HEK293T (cell line): ENCODE measurements at regions not wholly inside any gene's neighbourhood (a gene's known extent, or its start where the extent isn't known, plus 50 kb on each side); places are given as distances from the start of the nearest gene placed in this dataset.
"Not testable (repeated sequence)": the region's sequence is repeated elsewhere in the genome, so short reads cannot be mapped to it uniquely, and the experiment has no call there.

ENCODE experiments used
- CTCF ChIA-PET: fragments of 350-600 bp; formaldehyde crosslinking; extraction: SDS; loops from one replicate; lab custom pipeline; 2021; ENCODE audit warnings: antibody characterized with exemption, inconsistent platforms; lab: Yijun Ruan, JAX
- POLR2A ChIA-PET: fragments of 350-600 bp; formaldehyde crosslinking; extraction: SDS; loops from one replicate; lab custom pipeline; 2020; ENCODE audit warnings: antibody characterized with exemption, inconsistent platforms; lab: Yijun Ruan, JAX
- DNase-seq: peaks from one replicate; pipeline ENCODE4 v3.0.0; 2012; ENCODE audit warnings: mixed read lengths; ENCODE audit errors: extremely low spot score
- ARNT ChIP-seq: fragments of 450-650 bp; IDR thresholded peaks from 2 replicates; pipeline ENCODE4 v1.6.1; 2017; ENCODE audit warnings: mild to moderate bottlenecking
- BHLHE40 ChIP-seq: fragments of 450-650 bp; IDR thresholded peaks from 2 replicates; pipeline ENCODE4 v1.6.1; 2016; ENCODE audit warnings: mild to moderate bottlenecking, moderate library complexity, borderline replicate concordance
- CTBP1 ChIP-seq: fragments of 450-650 bp; IDR thresholded peaks from 2 replicates; pipeline ENCODE4 v1.6.1; 2016; ENCODE audit warnings: borderline replicate concordance
- ELF4 ChIP-seq: fragments of 450-650 bp; IDR thresholded peaks from 2 replicates; pipeline ENCODE4 v1.6.1; 2017; ENCODE audit warnings: antibody characterized with exemption
- FOXA1 ChIP-seq: fragments of 450-650 bp; IDR thresholded peaks from 2 replicates; pipeline ENCODE4 v1.6.1; 2016; ENCODE audit warnings: mild to moderate bottlenecking
- FOXK2 ChIP-seq: fragments of 450-650 bp; IDR thresholded peaks from 2 replicates; pipeline ENCODE4 v1.6.1; 2016; ENCODE audit warnings: mild to moderate bottlenecking
- FOXM1 ChIP-seq: fragments of 450-650 bp; IDR thresholded peaks from 2 replicates; pipeline ENCODE4 v1.6.1; 2017; ENCODE audit warnings: mild to moderate bottlenecking, borderline replicate concordance
- HDGF ChIP-seq: fragments of 450-650 bp; IDR thresholded peaks from 2 replicates; pipeline ENCODE4 v1.6.1; 2017; ENCODE audit warnings: antibody characterized with exemption, borderline replicate concordance
- L3MBTL2 ChIP-seq: fragments of 450-650 bp; conservative IDR thresholded peaks from 2 replicates; pipeline ENCODE4 v1.6.1; 2016; ENCODE audit warnings: mild to moderate bottlenecking
- LEF1 ChIP-seq: fragments of 450-650 bp; IDR thresholded peaks from 2 replicates; pipeline ENCODE4 v1.6.1; 2017; ENCODE audit warnings: mild to moderate bottlenecking, borderline replicate concordance
- NFRKB ChIP-seq: fragments of 450-650 bp; IDR thresholded peaks from 2 replicates; pipeline ENCODE4 v1.6.1; 2016; ENCODE audit warnings: mild to moderate bottlenecking, moderate library complexity
- PKNOX1 ChIP-seq: fragments of 450-650 bp; IDR thresholded peaks from 2 replicates; pipeline ENCODE4 v1.6.1; 2016
- SP1 ChIP-seq: fragments of 450-650 bp; IDR thresholded peaks from 2 replicates; pipeline ENCODE4 v1.6.1; 2017
- SUZ12 ChIP-seq: fragments of 450-650 bp; IDR thresholded peaks from 2 replicates; pipeline ENCODE4 v1.6.1; 2016; ENCODE audit warnings: mild to moderate bottlenecking
- TARDBP ChIP-seq: fragments of 450-650 bp; IDR thresholded peaks from 2 replicates; pipeline ENCODE4 v1.6.1; 2016
- ZNF384 ChIP-seq: fragments of 450-650 bp; IDR thresholded peaks from 2 replicates; pipeline ENCODE4 v1.6.1; 2016

- no peak for DNase-seq
- ChIA-PET POLR2A (no interaction called here), CTCF (no interaction called here)
- TF ChIP-seq NFRKB (no peak), FOXM1 (no peak), ELF4 (no peak), SUZ12 (no peak), TARDBP (no peak), ARNT (no peak), BHLHE40 (no peak), FOXA1 (no peak), HDGF (no peak), ZNF384 (no peak), PKNOX1 (no peak), LEF1 (no peak), L3MBTL2 (no peak), SP1 (no peak), FOXK2 (no peak), CTBP1 (no peak)
These were observed 196.1 kb upstream of the RXFP2 start for GRCh38 chr13:31543190-31543589.

GRCh38 chr13:31545616-31546015 lies 193.7 kb upstream of the RXFP2 start:
- CTCF ChIA-PET: no interaction called here
- POLR2A ChIA-PET: no interaction called here
- no peak for TF ChIP-seq ARNT
- no peak for TF ChIP-seq HDGF
- TF ChIP-seq SUZ12: no peak
- no peak for TF ChIP-seq CTBP1
- TF ChIP-seq LEF1: no peak
- no peak for TF ChIP-seq PKNOX1
- no peak for TF ChIP-seq NFRKB
- no peak for DNase-seq

DNA sequence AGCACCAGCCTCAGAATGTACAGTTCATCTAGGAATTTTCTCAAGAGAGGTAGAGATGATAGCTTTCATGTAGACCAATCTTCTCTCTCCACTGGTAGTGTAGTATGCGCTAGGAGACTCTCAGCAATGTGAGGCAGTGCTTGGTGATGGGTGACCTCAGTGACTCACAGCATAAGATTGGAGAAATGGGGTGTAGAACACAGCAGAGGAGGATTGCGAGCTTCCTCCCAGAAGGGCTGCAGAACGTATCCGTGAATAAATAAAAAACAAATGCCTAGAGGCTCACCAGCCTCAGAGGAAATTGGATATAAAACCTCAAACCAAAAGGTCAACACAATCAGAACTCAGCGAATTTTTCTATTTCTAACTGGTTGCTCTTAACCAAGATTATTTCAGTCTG lies 182.9 kb upstream of the RXFP2 start:
- POLR2A ChIA-PET: no interaction called here
- DNase-seq: no peak
- TF ChIP-seq ARNT (no peak), FOXA1 (no peak), TARDBP (no peak), L3MBTL2 (no peak), NFRKB (no peak), FOXK2 (no peak), PKNOX1 (no peak), ZNF384 (no peak), BHLHE40 (no peak)
- CTCF ChIA-PET: no interaction called here

- CTCF ChIA-PET, DNase-seq, POLR2A ChIA-PET: not testable (repeated sequence)
These were observed 155.1 kb upstream of the RXFP2 start for GRCh38 chr13:31584221-31584620.

GRCh38 chr13:31587698-31588266 lies 151.5 kb upstream of the RXFP2 start:
- CTCF ChIA-PET: no interaction called here
- no peak for DNase-seq
- POLR2A ChIA-PET: no interaction called here
- TF ChIP-seq FOXK2: no peak
- no peak for TF ChIP-seq TARDBP
- TF ChIP-seq FOXM1: no peak
- no peak for TF ChIP-seq BHLHE40
- no peak for TF ChIP-seq SP1
- TF ChIP-seq L3MBTL2: no peak
- TF ChIP-seq HDGF: no peak
- no peak for TF ChIP-seq LEF1
- no peak for TF ChIP-seq CTBP1
- TF ChIP-seq ZNF384: no peak

- no peak for DNase-seq
- POLR2A ChIA-PET: no interaction called here
- CTCF ChIA-PET: no interaction called here
- no peak for TF ChIP-seq ARNT
- TF ChIP-seq TARDBP: no peak
- no peak for TF ChIP-seq ELF4
- TF ChIP-seq SUZ12: no peak
These were observed 151.0 kb upstream of the RXFP2 start for GRCh38 chr13:31588316-31588715.

- CTCF ChIA-PET: no interaction called here
- DNase-seq: no peak
- no peak for TF ChIP-seq SP1
- TF ChIP-seq ARNT: no peak
- no peak for TF ChIP-seq ELF4
- TF ChIP-seq ZNF384: no peak
- TF ChIP-seq CTBP1: no peak
- no peak for TF ChIP-seq NFRKB
- TF ChIP-seq FOXA1: no peak
- POLR2A ChIA-PET: no interaction called here
These were observed 150.4 kb upstream of the RXFP2 start for GRCh38 chr13:31588893-31589292.
